Osteocyte (in vitro differentiated cells): ENCODE measurements at regions not wholly inside any gene's neighbourhood (a gene's known extent, or its start where the extent isn't known, plus 50 kb on each side); places are given as distances from the start of the nearest gene placed in this dataset.

Experiments
- DNase-seq: peaks from one replicate; pipeline ENCODE4 v3.0.0; 2021; ENCODE audit warnings: mixed read lengths; ENCODE audit not compliant: unreplicated experiment; ENCODE audit errors: extremely low spot score
- H3K27ac Mint-ChIP-seq: one replicate; pipeline ENCODE4 v1.8.0; 2021; ENCODE audit warnings: mild to moderate bottlenecking, mixed read lengths; ENCODE audit not compliant: unreplicated experiment
- H3K27me3 Mint-ChIP-seq: one replicate; pipeline ENCODE4 v1.8.0; 2021; ENCODE audit warnings: mixed read lengths; ENCODE audit not compliant: unreplicated experiment
- H3K36me3 Mint-ChIP-seq: one replicate; pipeline ENCODE4 v1.8.0; 2021; ENCODE audit warnings: mixed read lengths; ENCODE audit not compliant: unreplicated experiment
- H3K4me1 Mint-ChIP-seq: one replicate; pipeline ENCODE4 v1.8.0; 2021; ENCODE audit warnings: mixed read lengths; ENCODE audit not compliant: unreplicated experiment
- H3K4me3 Mint-ChIP-seq: one replicate; pipeline ENCODE4 v1.8.0; 2021; ENCODE audit warnings: mild to moderate bottlenecking, moderate library complexity, mixed read lengths; ENCODE audit not compliant: unreplicated experiment
- H3K9me3 Mint-ChIP-seq: one replicate; pipeline ENCODE4 v1.8.0; 2021; ENCODE audit warnings: mixed read lengths; ENCODE audit not compliant: unreplicated experiment
- CTCF ChIP-seq: fragments of 200-600 bp; sonication (generic); IDR thresholded peaks from 2 replicates; pipeline ENCODE4 v1.5.0; 2021; ENCODE audit warnings: antibody characterized with exemption, mild to moderate bottlenecking, moderate library complexity

DNA sequence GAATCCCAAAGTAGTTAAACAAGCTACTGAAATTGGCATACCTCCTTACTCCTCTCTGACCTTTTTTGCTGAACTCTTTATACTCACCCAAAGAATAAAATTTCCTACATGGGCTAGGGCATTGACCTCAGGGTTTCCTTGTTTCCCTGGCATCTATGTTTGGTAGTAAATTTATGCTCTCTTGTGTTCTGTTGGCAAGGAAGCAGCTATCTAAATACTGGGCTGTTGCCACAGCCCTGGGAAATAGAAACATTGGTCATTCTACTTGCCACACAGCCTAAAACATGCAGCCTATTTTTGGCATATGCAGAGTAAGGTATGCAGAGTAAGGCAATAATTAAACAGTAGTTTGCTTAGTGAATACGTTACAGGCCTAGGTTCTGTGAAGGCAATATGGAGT lies 351.4 kb downstream of the HLX start:
- DNase-seq, result no peak
- TF ChIP-seq CTCF, result no peak
- Mint-ChIP-seq H3K9me3 (peaks cover 7% of the 10 kb centered on the region), H3K4me1 (no peaks in the 10 kb centered on the region), H3K27me3 (no peaks in the 10 kb centered on the region), H3K4me3 (no peak overlapping the region), H3K36me3 (no peaks in the 10 kb centered on the region), H3K27ac (no peak overlapping the region)

GRCh38 chr1:221234791-221235190 lies 355.5 kb downstream of the HLX start:
- Mint-ChIP-seq H3K27me3 (no peaks in the 10 kb centered on the region), H3K36me3 (no peaks in the 10 kb centered on the region), H3K9me3 (no peaks in the 10 kb centered on the region), H3K4me1 (no peaks in the 10 kb centered on the region), H3K27ac (no peak overlapping the region), H3K4me3 (no peak overlapping the region)
- DNase-seq, result no peak
- no peak for TF ChIP-seq CTCF

DNA sequence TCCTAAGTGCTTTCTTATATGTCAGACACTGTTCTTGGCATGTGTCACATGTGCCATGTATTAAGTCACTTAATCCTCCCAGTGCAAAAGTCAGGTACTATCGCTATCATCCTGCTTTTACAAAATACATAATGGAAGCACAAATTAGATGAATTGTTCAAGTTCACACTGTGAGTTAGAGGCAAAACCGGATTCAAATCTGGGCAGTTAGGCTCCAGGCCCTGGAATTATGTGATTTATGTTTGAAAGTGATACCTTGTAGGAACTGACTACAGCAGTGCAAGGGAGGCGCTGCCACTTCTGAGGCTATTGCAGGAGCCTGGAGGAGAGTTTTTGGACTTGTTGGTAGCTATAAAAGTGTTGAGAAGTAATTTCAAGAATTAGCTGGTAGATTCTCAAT lies 358.3 kb downstream of the HLX start:
- Mint-ChIP-seq H3K27ac (no peak overlapping the region), H3K36me3 (no peaks in the 10 kb centered on the region), H3K9me3 (no peaks in the 10 kb centered on the region), H3K27me3 (peaks cover under 1% of the 10 kb centered on the region), H3K4me1 (no peaks in the 10 kb centered on the region), H3K4me3 (no peak overlapping the region)
- DNase-seq, result no peak
- TF ChIP-seq CTCF, result no peak

DNA sequence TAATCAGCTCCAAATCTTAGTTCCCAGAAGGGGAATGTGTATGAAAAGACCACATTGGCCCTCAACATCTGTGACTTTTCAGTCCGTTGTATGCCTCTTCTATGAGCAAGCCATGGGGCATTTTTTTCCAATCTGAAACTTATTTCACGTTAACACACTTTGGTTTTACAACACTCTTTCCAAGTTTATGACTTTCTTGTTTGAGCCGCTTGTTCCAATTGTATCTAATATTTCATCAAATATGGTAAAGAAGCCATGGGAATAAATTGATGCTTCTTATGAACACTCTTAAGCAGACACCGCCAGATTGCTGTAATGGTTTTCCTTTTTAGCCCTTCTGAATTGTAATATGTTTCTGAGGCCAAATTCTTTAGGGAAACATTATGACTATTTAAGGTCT lies 359.9 kb downstream of the HLX start:
- DNase-seq, result no peak
- Mint-ChIP-seq H3K27me3 (peaks cover 2% of the 10 kb centered on the region), H3K4me1 (no peaks in the 10 kb centered on the region), H3K9me3 (no peaks in the 10 kb centered on the region), H3K36me3 (no peaks in the 10 kb centered on the region), H3K27ac (no peak overlapping the region), H3K4me3 (no peak overlapping the region)
- TF ChIP-seq CTCF, result no peak

GRCh38 chr1:221239792-221240191 lies 360.5 kb downstream of the HLX start:
- H3K9me3 Mint-ChIP-seq, result no peaks in the 10 kb centered on the region
- no peak overlapping the region for H3K27ac Mint-ChIP-seq
- no peak for TF ChIP-seq CTCF
- H3K27me3 Mint-ChIP-seq, result peaks cover 2% of the 10 kb centered on the region
- H3K36me3 Mint-ChIP-seq, result no peaks in the 10 kb centered on the region
- no peak overlapping the region for H3K4me3 Mint-ChIP-seq
- DNase-seq, result no peak
- no peaks in the 10 kb centered on the region for H3K4me1 Mint-ChIP-seq
